ENCODE measurements at regions not wholly inside any gene's neighbourhood (a gene's known extent, or its start where the extent isn't known, plus 50 kb on each side); places are given as distances from the start of the nearest gene placed in this dataset.

DNA sequence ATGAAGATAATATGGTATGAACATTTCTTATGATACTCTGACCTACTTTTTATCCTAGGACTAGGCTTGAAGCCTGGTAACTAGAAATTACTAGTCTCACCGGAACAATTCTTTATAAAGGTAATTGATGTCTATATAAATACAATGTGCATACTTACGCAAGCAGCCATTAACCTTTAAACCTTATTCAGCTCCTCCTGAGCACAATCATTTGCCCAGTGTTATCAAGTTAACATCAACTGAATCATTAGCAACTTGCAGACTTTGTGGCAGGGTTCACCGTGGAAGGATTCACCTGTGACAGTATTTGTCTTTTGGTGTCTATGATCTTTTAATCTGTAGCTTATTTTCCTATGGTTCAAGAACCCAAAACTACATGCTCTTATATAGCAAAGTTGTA lies 508.6 kb upstream of the KLHL1 start:
- Histone ChIP-seq H3K27me3 (ENCODE audit: control insufficient read depth, insufficient read depth, low read length, poor library complexity, severe bottlenecking) (no peaks in the 10 kb centered on the region), H3K9ac (ENCODE audit: extremely low read depth, low read length, poor library complexity, severe bottlenecking) (no peak overlapping the region), H3K4me1 (ENCODE audit: control insufficient read depth, insufficient read depth, low read length) (no peaks in the 10 kb centered on the region), H3K27ac (ENCODE audit: low read depth, low read length) (no peak overlapping the region), H3K9me3 (ENCODE audit: control insufficient read depth, low read length) (no peaks in the 10 kb centered on the region), H3K36me3 (ENCODE audit: control insufficient read depth, insufficient read depth, low read length) (no peaks in the 10 kb centered on the region), H3K4me3 (ENCODE audit: low read length) (no peak overlapping the region)
- WGBS, 2 experiments (ENCODE audit: insufficient coverage in 1 of 2, insufficient read length in 1 of 2) = 100% methylated on average over 2 of the region's 3 CpGs; no CpG with 5 or more reads in 1 of the 2 experiments
- peaks cover 2% of the 10 kb centered on the region for H3K27me3 Mint-ChIP-seq (ENCODE audit: insufficient read depth)
- TF ChIP-seq, protein P1, sequence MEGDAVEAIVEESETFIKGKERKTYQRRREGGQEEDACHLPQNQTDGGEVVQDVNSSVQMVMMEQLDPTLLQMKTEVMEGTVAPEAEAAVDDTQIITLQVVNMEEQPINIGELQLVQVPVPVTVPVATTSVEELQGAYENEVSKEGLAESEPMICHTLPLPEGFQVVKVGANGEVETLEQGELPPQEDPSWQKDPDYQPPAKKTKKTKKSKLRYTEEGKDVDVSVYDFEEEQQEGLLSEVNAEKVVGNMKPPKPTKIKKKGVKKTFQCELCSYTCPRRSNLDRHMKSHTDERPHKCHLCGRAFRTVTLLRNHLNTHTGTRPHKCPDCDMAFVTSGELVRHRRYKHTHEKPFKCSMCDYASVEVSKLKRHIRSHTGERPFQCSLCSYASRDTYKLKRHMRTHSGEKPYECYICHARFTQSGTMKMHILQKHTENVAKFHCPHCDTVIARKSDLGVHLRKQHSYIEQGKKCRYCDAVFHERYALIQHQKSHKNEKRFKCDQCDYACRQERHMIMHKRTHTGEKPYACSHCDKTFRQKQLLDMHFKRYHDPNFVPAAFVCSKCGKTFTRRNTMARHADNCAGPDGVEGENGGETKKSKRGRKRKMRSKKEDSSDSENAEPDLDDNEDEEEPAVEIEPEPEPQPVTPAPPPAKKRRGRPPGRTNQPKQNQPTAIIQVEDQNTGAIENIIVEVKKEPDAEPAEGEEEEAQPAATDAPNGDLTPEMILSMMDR (conservative IDR thresholded peaks at IDR 0.05) = no peak
- no peaks in the 10 kb centered on the region for H3K4me1 Mint-ChIP-seq
- no peaks in the 10 kb centered on the region for H3K36me3 Mint-ChIP-seq (ENCODE audit: low read depth)
- no peak overlapping the region for H3K27ac Mint-ChIP-seq
- no peak overlapping the region for H3K4me3 Mint-ChIP-seq
- no peak for DNase-seq
- no peaks in the 10 kb centered on the region for H3K9me3 Mint-ChIP-seq

- H3K4me3 ChIP-seq (ENCODE audit: low read length) = no peak overlapping the region
- no peak overlapping the region for H3K27ac ChIP-seq (ENCODE audit: low read depth, low read length)
- H3K9ac ChIP-seq (ENCODE audit: extremely low read depth, low read length, poor library complexity, severe bottlenecking) = no peak overlapping the region
- H3K4me1 ChIP-seq (ENCODE audit: control insufficient read depth, insufficient read depth, low read length) = no peaks in the 10 kb centered on the region
- H3K4me1 Mint-ChIP-seq = no peaks in the 10 kb centered on the region
- no peaks in the 10 kb centered on the region for H3K9me3 Mint-ChIP-seq
- no peaks in the 10 kb centered on the region for H3K9me3 ChIP-seq (ENCODE audit: control insufficient read depth, low read length)
- TF ChIP-seq, protein P1 (conservative IDR thresholded peaks at IDR 0.05) = peak; percentile 75
- no peak overlapping the region for H3K4me3 Mint-ChIP-seq
- peaks cover 2% of the 10 kb centered on the region for H3K27me3 Mint-ChIP-seq (ENCODE audit: insufficient read depth)
- no CpG with 5 or more reads among the region's 1 CpG for WGBS, 2 experiments (ENCODE audit: insufficient coverage in 1 of 2, insufficient read length in 1 of 2)
- DNase-seq = no peak
- H3K36me3 Mint-ChIP-seq (ENCODE audit: low read depth) = no peaks in the 10 kb centered on the region
- no peak overlapping the region for H3K27ac Mint-ChIP-seq
- H3K27me3 ChIP-seq (ENCODE audit: control insufficient read depth, insufficient read depth, low read length, poor library complexity, severe bottlenecking) = no peaks in the 10 kb centered on the region
- H3K36me3 ChIP-seq (ENCODE audit: control insufficient read depth, insufficient read depth, low read length) = no peaks in the 10 kb centered on the region
Observed at GRCh38 chr13:70613295-70613694, 505.0 kb upstream of the KLHL1 start.

GRCh38 chr13:70612881-70613280 lies 504.6 kb upstream of the KLHL1 start:
- H3K27me3 ChIP-seq (ENCODE audit: control insufficient read depth, insufficient read depth, low read length, poor library complexity, severe bottlenecking) = no peaks in the 10 kb centered on the region

More at GRCh38 chr13:70612881-70613280, 504.6 kb upstream of the KLHL1 start:
- 93 to 100% methylated on average over 1 to 2 of the region's 2 CpGs for WGBS, 2 experiments (ENCODE audit: insufficient coverage in 1 of 2, insufficient read length in 1 of 2)
- no peaks in the 10 kb centered on the region for H3K9me3 Mint-ChIP-seq
- H3K9me3 ChIP-seq (ENCODE audit: control insufficient read depth, low read length) = no peaks in the 10 kb centered on the region
- H3K27ac Mint-ChIP-seq = no peak overlapping the region
- H3K4me3 ChIP-seq (ENCODE audit: low read length) = no peak overlapping the region
- no peak overlapping the region for H3K9ac ChIP-seq (ENCODE audit: extremely low read depth, low read length, poor library complexity, severe bottlenecking)
- no peaks in the 10 kb centered on the region for H3K4me1 Mint-ChIP-seq
- H3K27me3 Mint-ChIP-seq (ENCODE audit: insufficient read depth) = peaks cover 2% of the 10 kb centered on the region
- H3K36me3 ChIP-seq (ENCODE audit: control insufficient read depth, insufficient read depth, low read length) = no peaks in the 10 kb centered on the region
- H3K36me3 Mint-ChIP-seq (ENCODE audit: low read depth) = no peaks in the 10 kb centered on the region
- no peak overlapping the region for H3K27ac ChIP-seq (ENCODE audit: low read depth, low read length)
- H3K4me3 Mint-ChIP-seq = no peak overlapping the region
- DNase-seq = no peak
- no peaks in the 10 kb centered on the region for H3K4me1 ChIP-seq (ENCODE audit: control insufficient read depth, insufficient read depth, low read length)
- TF ChIP-seq, protein P1 (conservative IDR thresholded peaks at IDR 0.05) = no peak

All from endodermal cell (in vitro differentiated cells).